GM12878 (cell line): ENCODE measurements at regions not wholly inside any gene's neighbourhood (a gene's known extent, or its start where the extent isn't known, plus 50 kb on each side); places are given as distances from the start of the nearest gene placed in this dataset.

ENCODE experiments used
- CREB1 ChIP-seq: IDR thresholded peaks from 2 replicates; pipeline ENCODE4 v1.6.1; 2012; ENCODE audit warnings: low read depth, mild to moderate bottlenecking, inconsistent platforms
- FOXK2 ChIP-seq: fragments of 450-650 bp; IDR thresholded peaks from 2 replicates; pipeline ENCODE4 v1.6.1; 2017; ENCODE audit warnings: mild to moderate bottlenecking, moderate library complexity
- POLR2A ChIP-seq: IDR thresholded peaks from 2 replicates; pipeline ENCODE4 v1.6.1; 2011; ENCODE audit warnings: low read depth, mild to moderate bottlenecking, low read length
- POLR2AphosphoS5 ChIP-seq: IDR thresholded peaks from 2 replicates; pipeline ENCODE4 v1.6.1; 2011; ENCODE audit warnings: mild to moderate bottlenecking, low read length, inconsistent platforms
- RFX5 ChIP-seq: IDR thresholded peaks from 2 replicates; pipeline ENCODE4 v1.6.1; 2011; ENCODE audit warnings: low read depth, low read length, improper control_type of control experiment
- YY1 ChIP-seq: IDR thresholded peaks from 2 replicates; pipeline ENCODE4 v1.6.1; 2011; ENCODE audit warnings: low read depth, mild to moderate bottlenecking, low read length
- TF ChIP-seq, protein P1 (sequence below): IDR thresholded peaks from 2 replicates; pipeline ENCODE4 v1.6.1; 2012; ENCODE audit warnings: mild to moderate bottlenecking, low read depth, low read length

DNA sequence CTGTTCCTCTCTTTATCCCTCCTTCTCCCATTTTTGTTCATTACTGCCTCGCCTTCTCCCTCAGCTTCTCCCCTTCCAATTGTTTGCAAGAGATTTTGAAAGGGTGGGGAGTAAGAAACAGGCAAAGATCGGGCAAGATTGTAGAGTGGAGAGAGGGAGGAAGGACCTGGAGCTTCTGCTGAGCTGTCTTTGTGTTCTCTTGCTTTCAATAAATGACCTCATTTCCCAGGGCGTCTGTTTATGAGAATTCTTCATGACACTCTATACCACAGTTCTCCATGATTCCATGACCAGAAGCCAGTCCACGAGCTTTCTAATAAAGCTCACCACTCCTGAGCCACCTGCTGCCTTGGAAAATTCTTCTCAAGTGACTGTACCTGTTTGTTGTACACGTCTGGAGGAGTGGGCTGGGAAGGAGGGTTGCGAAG is 50.0 kb upstream of the PLEKHG1 start:
- no peak for TF ChIP-seq POLR2AphosphoS5
- TF ChIP-seq RFX5 = no peak
- TF ChIP-seq, protein P1, sequence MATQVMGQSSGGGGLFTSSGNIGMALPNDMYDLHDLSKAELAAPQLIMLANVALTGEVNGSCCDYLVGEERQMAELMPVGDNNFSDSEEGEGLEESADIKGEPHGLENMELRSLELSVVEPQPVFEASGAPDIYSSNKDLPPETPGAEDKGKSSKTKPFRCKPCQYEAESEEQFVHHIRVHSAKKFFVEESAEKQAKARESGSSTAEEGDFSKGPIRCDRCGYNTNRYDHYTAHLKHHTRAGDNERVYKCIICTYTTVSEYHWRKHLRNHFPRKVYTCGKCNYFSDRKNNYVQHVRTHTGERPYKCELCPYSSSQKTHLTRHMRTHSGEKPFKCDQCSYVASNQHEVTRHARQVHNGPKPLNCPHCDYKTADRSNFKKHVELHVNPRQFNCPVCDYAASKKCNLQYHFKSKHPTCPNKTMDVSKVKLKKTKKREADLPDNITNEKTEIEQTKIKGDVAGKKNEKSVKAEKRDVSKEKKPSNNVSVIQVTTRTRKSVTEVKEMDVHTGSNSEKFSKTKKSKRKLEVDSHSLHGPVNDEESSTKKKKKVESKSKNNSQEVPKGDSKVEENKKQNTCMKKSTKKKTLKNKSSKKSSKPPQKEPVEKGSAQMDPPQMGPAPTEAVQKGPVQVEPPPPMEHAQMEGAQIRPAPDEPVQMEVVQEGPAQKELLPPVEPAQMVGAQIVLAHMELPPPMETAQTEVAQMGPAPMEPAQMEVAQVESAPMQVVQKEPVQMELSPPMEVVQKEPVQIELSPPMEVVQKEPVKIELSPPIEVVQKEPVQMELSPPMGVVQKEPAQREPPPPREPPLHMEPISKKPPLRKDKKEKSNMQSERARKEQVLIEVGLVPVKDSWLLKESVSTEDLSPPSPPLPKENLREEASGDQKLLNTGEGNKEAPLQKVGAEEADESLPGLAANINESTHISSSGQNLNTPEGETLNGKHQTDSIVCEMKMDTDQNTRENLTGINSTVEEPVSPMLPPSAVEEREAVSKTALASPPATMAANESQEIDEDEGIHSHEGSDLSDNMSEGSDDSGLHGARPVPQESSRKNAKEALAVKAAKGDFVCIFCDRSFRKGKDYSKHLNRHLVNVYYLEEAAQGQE = no peak
- no peak for TF ChIP-seq FOXK2
- TF ChIP-seq CREB1 = no peak
- TF ChIP-seq POLR2A = no peak
- TF ChIP-seq YY1 = no peak
